ENCODE measurements at regions not wholly inside any gene's neighbourhood (a gene's known extent, or its start where the extent isn't known, plus 50 kb on each side); places are given as distances from the start of the nearest gene placed in this dataset.

GRCh38 chr3:153055217-153055616 is 106.8 kb upstream of the RAP2B start:
- TF ChIP-seq CTCF (IDR thresholded peaks at IDR 0.05): no peak
- no peak for TF ChIP-seq POLR2AphosphoS5 (IDR thresholded peaks at IDR 0.05)

Data from transverse colon (tissue), 4 donors.